Frontal cortex (tissue), 3 donors: ENCODE measurements at regions not wholly inside any gene's neighbourhood (a gene's known extent, or its start where the extent isn't known, plus 50 kb on each side); places are given as distances from the start of the nearest gene placed in this dataset.

Source experiments
- DNase-seq, 2 donors: peaks; one replicate each; pipeline ENCODE4 v3.0.0; 2012; ENCODE audit warnings: low spot score in 2 of 2
- FAIRE-seq: peaks from 2 replicates; lab custom pipeline; 2012; peaks lifted over from hg19 to GRCh38; lab: Jason Lieb, UNC
- donor health status: control.
- donor health status: control.
- donor health status: control.

- FAIRE-seq (no peak), DNase-seq (no peak)
Observed at GRCh38 chr3:168362661-168363247, 267.0 kb upstream of the GOLIM4 start.

- DNase-seq (no peak), FAIRE-seq (no peak)
Observed at GRCh38 chr3:168362156-168362555, 266.4 kb upstream of the GOLIM4 start.

DNA sequence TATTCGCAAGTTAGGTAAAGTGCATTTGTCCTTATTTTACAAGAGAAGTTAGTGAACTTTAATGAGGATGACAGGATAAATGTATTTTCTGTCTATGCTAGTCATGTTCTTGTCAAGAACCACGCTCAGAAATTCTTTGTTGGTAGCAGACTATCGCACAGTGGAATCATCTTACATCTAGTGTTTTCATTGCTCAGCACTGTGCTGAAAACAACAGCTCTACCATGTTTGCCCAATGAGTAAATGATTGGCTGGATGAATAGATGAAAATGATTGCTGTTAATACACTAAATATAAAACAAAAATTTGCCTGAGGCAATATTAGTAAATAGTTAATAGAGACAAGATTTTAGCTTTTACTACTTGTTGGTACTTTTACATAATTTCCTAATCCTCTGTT lies 265.3 kb upstream of the GOLIM4 start:
- FAIRE-seq (no peak), DNase-seq (no peak)

- DNase-seq (no peak), FAIRE-seq (no peak)
Observed at GRCh38 chr3:168342946-168343850, 247.5 kb upstream of the GOLIM4 start.

- FAIRE-seq (no peak), DNase-seq (no peak)
Observed at GRCh38 chr3:168341956-168342936, 246.5 kb upstream of the GOLIM4 start.

DNA sequence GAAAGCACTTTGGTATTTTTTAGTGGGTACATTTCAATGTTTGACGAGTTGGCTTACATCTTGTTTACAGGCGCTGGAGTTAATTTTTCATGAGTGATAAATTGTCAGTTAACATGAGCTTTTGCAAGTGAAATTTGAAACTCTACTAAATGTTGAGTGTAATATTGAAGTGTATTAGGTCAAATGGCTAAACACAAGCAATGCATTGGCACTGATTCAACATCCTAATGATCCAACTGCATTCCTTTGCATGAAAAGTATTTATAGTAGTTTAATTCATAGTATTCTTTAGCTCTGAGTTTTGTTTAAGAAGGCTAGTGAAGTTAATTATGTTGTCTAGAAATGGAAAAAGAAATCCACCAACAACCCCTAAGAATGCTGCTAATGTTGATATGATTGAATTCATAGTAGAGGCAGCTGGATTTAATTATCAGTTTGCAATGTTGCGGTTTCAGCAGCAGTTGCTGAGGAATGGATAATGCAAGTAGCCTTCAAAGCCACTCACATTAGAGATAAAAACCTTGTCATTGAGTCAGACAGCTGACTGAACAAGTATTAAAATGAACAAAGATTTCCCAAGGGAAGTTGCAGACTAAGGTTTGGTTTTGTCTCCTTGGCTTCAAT lies 245.6 kb upstream of the GOLIM4 start:
- DNase-seq (no peak), FAIRE-seq (no peak)

DNA sequence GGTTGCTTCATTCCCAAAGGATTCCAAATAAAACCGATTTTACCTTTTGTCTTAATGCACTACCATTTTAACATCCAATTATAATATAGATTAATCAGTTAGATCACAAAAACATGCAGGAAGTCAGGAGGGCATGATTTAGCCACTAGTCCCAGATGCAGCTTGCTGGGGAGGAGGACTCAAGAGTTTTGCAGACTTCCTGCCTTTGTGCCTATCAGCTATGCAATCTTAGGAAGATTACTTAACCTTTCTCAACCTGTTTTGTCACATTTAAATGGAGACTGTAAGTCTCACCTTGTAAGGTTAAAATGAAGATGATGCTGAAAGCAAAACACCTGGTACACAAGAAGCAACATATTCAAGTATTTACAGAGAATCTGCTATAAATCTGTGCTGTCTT lies 242.4 kb upstream of the GOLIM4 start:
- FAIRE-seq (no peak), DNase-seq (no peak)

DNA sequence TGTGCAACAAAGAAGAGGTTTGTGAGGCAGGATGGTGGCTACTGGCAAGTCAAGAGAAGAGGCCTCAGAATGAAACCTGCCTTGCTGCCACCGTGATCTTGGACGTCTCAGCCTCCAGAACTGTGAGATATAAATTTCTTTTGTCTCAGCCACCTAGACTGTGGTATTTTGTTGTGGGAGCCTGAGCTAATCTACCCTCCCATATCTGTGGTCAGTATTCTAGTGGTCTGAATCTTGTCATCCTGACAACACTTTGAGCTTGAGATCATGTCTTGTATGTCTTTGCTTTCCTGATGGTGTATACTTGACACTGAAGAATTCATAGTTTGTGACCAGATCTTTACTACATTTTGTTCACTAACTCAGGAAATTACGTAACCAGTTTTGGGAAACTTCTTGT lies 240.6 kb upstream of the GOLIM4 start:
- FAIRE-seq: no peak
- no peak for DNase-seq

DNA sequence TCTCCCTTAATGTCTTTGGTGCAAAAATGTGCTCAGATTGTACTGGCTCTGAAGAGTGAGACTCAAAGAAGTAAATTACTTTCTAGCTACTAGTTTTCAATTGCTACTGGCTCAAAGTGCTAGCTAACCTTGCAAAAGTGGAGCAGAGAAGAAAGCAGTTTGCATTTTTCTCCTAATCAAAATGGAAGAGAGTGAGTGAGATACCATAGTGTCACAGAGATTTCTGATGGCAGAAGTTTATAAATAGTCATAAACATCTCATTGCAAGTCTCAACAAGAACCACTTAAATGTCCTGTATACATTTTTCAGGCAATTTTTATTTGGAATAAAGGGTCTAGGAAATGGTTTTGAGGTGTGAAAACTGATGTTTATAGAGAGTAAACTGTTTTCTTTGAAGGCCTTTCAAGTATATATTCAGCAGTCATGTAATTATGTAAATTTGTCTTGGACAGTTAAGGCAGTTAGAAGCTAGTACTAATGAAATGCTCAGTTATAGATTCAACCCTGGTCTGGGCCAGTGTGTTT lies 237.7 kb upstream of the GOLIM4 start:
- DNase-seq (no peak), FAIRE-seq (no peak)

- no peak for FAIRE-seq
- DNase-seq: no peak
Observed at GRCh38 chr3:168331756-168332155, 236.0 kb upstream of the GOLIM4 start.

DNA sequence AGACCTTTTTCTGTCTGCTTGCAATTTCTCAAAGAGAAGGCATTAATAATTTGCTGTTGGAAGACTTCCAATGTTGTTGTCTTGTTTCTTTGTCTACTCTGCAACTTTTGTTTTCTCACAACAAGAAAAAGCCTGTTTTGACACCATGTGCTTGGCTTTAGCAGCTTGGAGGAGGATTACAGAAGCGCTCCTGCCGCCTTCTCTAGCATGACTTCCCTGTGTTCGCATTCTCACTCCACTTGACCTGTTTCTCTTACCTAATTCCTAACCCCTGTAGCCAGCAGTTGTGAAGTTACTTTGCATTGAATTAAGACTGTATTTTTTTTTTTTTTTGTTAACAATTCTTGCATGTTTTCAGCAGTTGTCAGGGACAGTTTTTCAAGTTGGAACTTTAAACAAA lies 235.3 kb upstream of the GOLIM4 start:
- DNase-seq (no peak), FAIRE-seq (no peak)

DNA sequence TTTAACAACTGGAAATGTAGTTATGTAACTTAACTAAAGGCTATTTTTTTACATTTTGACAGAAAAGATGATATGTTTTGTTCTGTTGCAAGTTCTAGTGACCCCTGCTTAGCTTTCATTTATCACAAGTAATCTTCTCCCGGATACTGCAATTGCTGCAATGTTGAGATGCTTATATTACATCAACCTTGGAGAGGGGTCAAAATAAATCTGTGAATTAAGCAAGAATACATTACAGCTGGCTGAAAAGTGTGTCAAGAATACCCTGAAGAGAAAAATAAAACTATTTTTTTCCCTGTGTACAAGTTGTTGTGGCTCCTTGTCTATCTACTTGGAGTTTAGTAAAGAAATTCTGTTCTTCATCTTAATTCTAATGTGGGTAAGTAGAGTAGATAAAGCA lies 232.1 kb upstream of the GOLIM4 start:
- FAIRE-seq: no peak
- DNase-seq: no peak

- no peak for FAIRE-seq
- DNase-seq: no peak
Observed at GRCh38 chr3:168325684-168326083, 230.0 kb upstream of the GOLIM4 start.

- DNase-seq: no peak
- FAIRE-seq: no peak
Observed at GRCh38 chr3:168322941-168323340, 227.2 kb upstream of the GOLIM4 start.

DNA sequence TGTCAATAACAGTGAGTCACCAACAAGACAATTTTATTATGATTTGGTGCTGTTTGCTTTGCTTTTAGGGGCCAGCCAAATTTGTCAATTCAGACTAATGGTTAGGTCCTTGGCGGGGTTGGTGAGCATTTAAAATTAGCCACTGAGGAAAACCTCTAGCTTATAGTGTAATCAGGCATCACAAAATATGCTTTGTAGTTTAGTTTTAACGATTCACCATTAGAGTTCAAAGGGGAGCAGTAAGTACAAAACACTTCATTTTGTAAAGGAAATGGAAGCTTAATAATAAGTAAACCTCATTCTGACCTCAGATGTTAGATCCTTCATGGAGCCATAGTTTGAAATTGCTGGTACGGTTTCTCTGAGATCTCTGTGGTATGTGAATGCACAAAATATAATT lies 218.4 kb upstream of the GOLIM4 start:
- DNase-seq: no peak
- no peak for FAIRE-seq

- FAIRE-seq: no peak
- no peak for DNase-seq
Observed at GRCh38 chr3:168312984-168313383, 217.3 kb upstream of the GOLIM4 start.

GRCh38 chr3:168307893-168308292 lies 212.2 kb upstream of the GOLIM4 start:
- FAIRE-seq: no peak
- DNase-seq: no peak

- DNase-seq (no peak), FAIRE-seq (no peak)
Observed at GRCh38 chr3:168295027-168295426, 199.3 kb upstream of the GOLIM4 start.

GRCh38 chr3:168292296-168292695 lies 196.6 kb upstream of the GOLIM4 start:
- DNase-seq (no peak), FAIRE-seq (no peak)

DNA sequence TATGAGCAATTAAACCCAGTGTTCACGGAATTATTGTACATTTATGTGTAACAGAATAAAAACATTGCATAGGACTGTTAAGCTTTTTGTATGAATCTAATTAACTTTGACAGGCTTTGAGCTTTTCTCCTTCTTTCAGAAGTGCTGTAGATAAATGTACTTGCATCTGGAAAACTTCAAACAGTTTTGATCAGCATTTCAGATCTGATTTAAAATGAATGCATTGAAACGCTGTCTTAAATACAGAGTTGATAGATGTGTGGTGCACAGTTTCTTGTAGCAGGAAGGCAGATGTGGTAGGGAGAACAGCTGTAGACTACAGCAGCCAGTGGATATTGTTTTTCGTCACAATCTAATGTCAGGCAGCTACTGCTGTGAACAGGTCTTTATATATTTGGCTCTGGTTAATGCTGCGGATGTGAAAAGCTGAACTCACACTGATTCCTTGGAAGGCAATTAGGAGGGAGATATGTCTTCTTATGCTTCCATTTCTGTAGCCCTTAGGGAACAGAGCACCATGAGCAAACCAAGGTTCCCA lies 193.8 kb upstream of the GOLIM4 start:
- FAIRE-seq (no peak), DNase-seq (no peak)
